ENCODE measurements at regions not wholly inside any gene's neighbourhood (a gene's known extent, or its start where the extent isn't known, plus 50 kb on each side); places are given as distances from the start of the nearest gene placed in this dataset.

- H3K27ac ChIP-seq = no peak overlapping the region
- H3K36me3 ChIP-seq = no peaks in the 10 kb centered on the region
- no peak overlapping the region for H3K4me3 ChIP-seq
- no peak for DNase-seq
- WGBS, 5 donors = 44 to 70% (median 62%) methylated on average over 3 of the region's 3 CpGs
- H3K9me3 ChIP-seq = peaks cover 0 to 6% (median 0%) of the 10 kb centered on the region in 4 donors
- TF ChIP-seq, protein P1, sequence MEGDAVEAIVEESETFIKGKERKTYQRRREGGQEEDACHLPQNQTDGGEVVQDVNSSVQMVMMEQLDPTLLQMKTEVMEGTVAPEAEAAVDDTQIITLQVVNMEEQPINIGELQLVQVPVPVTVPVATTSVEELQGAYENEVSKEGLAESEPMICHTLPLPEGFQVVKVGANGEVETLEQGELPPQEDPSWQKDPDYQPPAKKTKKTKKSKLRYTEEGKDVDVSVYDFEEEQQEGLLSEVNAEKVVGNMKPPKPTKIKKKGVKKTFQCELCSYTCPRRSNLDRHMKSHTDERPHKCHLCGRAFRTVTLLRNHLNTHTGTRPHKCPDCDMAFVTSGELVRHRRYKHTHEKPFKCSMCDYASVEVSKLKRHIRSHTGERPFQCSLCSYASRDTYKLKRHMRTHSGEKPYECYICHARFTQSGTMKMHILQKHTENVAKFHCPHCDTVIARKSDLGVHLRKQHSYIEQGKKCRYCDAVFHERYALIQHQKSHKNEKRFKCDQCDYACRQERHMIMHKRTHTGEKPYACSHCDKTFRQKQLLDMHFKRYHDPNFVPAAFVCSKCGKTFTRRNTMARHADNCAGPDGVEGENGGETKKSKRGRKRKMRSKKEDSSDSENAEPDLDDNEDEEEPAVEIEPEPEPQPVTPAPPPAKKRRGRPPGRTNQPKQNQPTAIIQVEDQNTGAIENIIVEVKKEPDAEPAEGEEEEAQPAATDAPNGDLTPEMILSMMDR (IDR thresholded peaks at IDR 0.05) = no peak
- TF ChIP-seq POLR2A (IDR thresholded peaks at IDR 0.05) (no peak), EP300 (IDR thresholded peaks at IDR 0.05) (no peak), POLR2AphosphoS5 (IDR thresholded peaks at IDR 0.05) (no peak)
- no peaks in the 10 kb centered on the region for H3K4me1 ChIP-seq
- H3K27me3 ChIP-seq = no peaks in the 10 kb centered on the region
- intact Hi-C loops (cut with DNase I; ENCODE audit: low total_unique reads) = no loop called here
These were observed 587.8 kb upstream of the POM121L12 start for GRCh38 chr7:52447581-52448180.

GRCh38 chr7:52436278-52436677, 599.2 kb upstream of the POM121L12 start:
- Histone ChIP-seq H3K9me3 (peaks cover 0 to 9% (median 1%) of the 10 kb centered on the region in 4 donors), H3K27ac (no peak overlapping the region), H3K27me3 (no peaks in the 10 kb centered on the region), H3K4me3 (no peak overlapping the region), H3K36me3 (no peaks in the 10 kb centered on the region), H3K4me1 (no peaks in the 10 kb centered on the region)
- no peak for DNase-seq
- no peak for TF ChIP-seq EP300 (IDR thresholded peaks at IDR 0.05)
- TF ChIP-seq, protein P1 (IDR thresholded peaks at IDR 0.05) = no peak
- no peak for TF ChIP-seq POLR2AphosphoS5 (IDR thresholded peaks at IDR 0.05)
- 91 to 97% (median 91%) methylated on average over 4 of the region's 4 CpGs for WGBS, 5 donors
- intact Hi-C loops (cut with DNase I; ENCODE audit: low total_unique reads) = no loop called here

DNA sequence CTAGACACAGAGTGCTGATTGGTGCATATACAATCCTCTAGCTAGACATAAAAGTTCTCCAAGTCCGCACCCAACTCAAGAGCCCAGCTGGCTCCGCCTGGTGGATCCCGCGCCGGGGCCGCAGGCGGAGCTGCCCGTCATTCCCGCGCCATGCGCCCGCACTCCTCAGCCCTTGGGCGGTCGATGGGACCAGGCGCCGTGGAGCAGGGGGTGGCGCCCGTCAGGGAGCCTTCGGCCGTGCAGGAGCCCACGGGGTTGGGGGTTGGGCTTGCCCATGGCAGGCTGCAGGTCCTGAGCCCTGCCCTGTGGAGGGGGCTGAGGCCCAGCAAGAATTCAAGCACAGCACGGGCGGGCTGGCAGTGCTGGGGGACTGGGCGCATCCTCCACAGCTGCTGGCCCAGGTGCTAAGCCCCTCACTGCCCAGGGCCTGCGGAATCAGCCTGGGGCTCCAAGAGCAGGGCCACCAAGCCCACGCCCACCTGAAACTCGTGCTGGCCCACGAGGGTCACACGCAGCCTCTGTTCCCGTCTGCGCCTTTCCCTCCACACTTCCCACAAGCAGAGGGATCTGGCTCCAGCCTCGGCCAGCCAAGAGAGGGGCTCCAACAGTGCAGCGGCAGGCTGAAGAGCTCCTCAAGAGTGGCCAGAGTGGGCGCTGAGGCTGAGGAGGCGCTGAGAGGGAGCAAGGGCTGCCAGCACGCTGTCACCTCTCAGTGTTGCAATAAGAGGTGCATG, 604.2 kb upstream of the POM121L12 start:
- no peak for DNase-seq
- Histone ChIP-seq H3K27me3 (no peaks in the 10 kb centered on the region), H3K27ac (no peak overlapping the region), H3K9me3 (peaks cover 0 to 16% (median 8%) of the 10 kb centered on the region in 4 donors), H3K4me1 (no peaks in the 10 kb centered on the region), H3K4me3 (no peak overlapping the region), H3K36me3 (no peaks in the 10 kb centered on the region)
- 85 to 94% (median 93%) methylated on average over 31 to 36 of the region's 36 CpGs for WGBS, 5 donors
- intact Hi-C loops (cut with DNase I; ENCODE audit: low total_unique reads) = no loop called here
- TF ChIP-seq POLR2AphosphoS5 (IDR thresholded peaks at IDR 0.05) = no peak
- no peak for TF ChIP-seq EP300 (IDR thresholded peaks at IDR 0.05)

GRCh38 chr7:52423251-52423650, 612.2 kb upstream of the POM121L12 start:
- peaks cover 0 to 4% (median 2%) of the 10 kb centered on the region in 4 donors for H3K9me3 ChIP-seq
- DNase-seq = no peak
- intact Hi-C loops (cut with DNase I; ENCODE audit: low total_unique reads) = no loop called here
- TF ChIP-seq POLR2A (IDR thresholded peaks at IDR 0.05) = no peak
- TF ChIP-seq EP300 (IDR thresholded peaks at IDR 0.05) = no peak
- H3K4me1 ChIP-seq = no peaks in the 10 kb centered on the region
- H3K27ac ChIP-seq = no peak overlapping the region
- no peak overlapping the region for H3K4me3 ChIP-seq
- no peaks in the 10 kb centered on the region for H3K27me3 ChIP-seq
- 85 to 97% (median 94%) methylated on average over 1 of the region's 1 CpG for WGBS, 5 donors
- H3K36me3 ChIP-seq = no peaks in the 10 kb centered on the region

DNA sequence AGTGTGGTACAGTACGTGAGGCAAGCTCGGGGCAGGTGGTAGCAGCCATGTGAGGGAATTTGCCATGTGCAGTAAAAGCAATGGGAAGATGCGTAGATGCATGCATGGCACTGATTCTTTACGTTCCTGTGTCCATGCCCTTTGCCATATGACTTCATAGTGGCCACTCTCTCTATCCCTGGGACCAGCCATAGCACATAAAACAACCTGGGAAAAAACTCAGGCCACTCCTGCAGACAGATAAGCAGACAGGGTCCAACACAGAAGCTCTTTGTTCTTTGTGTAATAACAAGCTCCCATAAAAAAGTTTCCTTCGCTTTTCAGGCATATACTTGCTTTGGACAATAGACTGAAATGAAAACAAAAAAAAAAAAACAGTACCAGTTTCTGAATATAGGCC, 622.4 kb upstream of the POM121L12 start:
- Histone ChIP-seq H3K9me3 (peaks cover 0 to 3% (median 0%) of the 10 kb centered on the region in 4 donors), H3K27ac (no peak overlapping the region), H3K4me1 (no peaks in the 10 kb centered on the region), H3K27me3 (no peaks in the 10 kb centered on the region), H3K4me3 (no peak overlapping the region), H3K36me3 (no peaks in the 10 kb centered on the region)
- TF ChIP-seq POLR2AphosphoS5 (IDR thresholded peaks at IDR 0.05) = no peak
- no peak for TF ChIP-seq POLR2A (IDR thresholded peaks at IDR 0.05)
- DNase-seq = no peak
- WGBS, 5 donors = 37 to 60% (median 49%) methylated on average over 5 of the region's 5 CpGs
- intact Hi-C loops (cut with DNase I; ENCODE audit: low total_unique reads) = no loop called here

- Histone ChIP-seq H3K27ac (no peak overlapping the region), H3K36me3 (no peaks in the 10 kb centered on the region), H3K4me1 (no peaks in the 10 kb centered on the region), H3K27me3 (no peaks in the 10 kb centered on the region), H3K4me3 (no peak overlapping the region), H3K9me3 (no peaks in the 10 kb centered on the region)
- TF ChIP-seq, protein P1 (IDR thresholded peaks at IDR 0.05) = no peak
- TF ChIP-seq POLR2AphosphoS5 (IDR thresholded peaks at IDR 0.05) = no peak
- TF ChIP-seq POLR2A (IDR thresholded peaks at IDR 0.05) = no peak
- TF ChIP-seq EP300 (IDR thresholded peaks at IDR 0.05) = no peak
- DNase-seq = no peak
- 84 to 94% (median 87%) methylated on average over 4 of the region's 4 CpGs for WGBS, 5 donors
- intact Hi-C loops (cut with DNase I; ENCODE audit: low total_unique reads) = no loop called here
These were observed 625.4 kb upstream of the POM121L12 start for GRCh38 chr7:52410032-52410431.
